Fibroblast of lung (primary cell): ENCODE measurements at regions not wholly inside any gene's neighbourhood (a gene's known extent, or its start where the extent isn't known, plus 50 kb on each side); places are given as distances from the start of the nearest gene placed in this dataset.

ENCODE experiments used
- DNase-seq, 2 donors: peaks; one replicate each; pipeline versions ENCODE4 v3.0.0 to v3.0.0-alpha.2; 2010; ENCODE audit warnings: low read depth in 2 of 2
- H2AFZ ChIP-seq: 2 replicates; pipeline ENCODE4 v1.5.1; 2012; ENCODE audit warnings: low read length, control low read depth, inconsistent platforms
- H3K27ac ChIP-seq: 2 replicates; pipeline ENCODE4 v1.5.1; 2011; ENCODE audit warnings: low read length, control low read depth; ENCODE audit not compliant: insufficient read depth
- H3K27me3 ChIP-seq: 2 replicates; pipeline ENCODE4 v1.5.1; 2011; ENCODE audit warnings: mild to moderate bottlenecking, low read length; ENCODE audit not compliant: control insufficient read depth, insufficient read depth
- H3K36me3 ChIP-seq: 2 replicates; pipeline ENCODE4 v1.5.1; 2011; ENCODE audit warnings: low read length; ENCODE audit not compliant: control insufficient read depth, insufficient read depth
- H3K4me1 ChIP-seq: 2 replicates; pipeline ENCODE4 v1.5.1; 2011; ENCODE audit warnings: low read length; ENCODE audit not compliant: control insufficient read depth, insufficient read depth; ENCODE audit errors: extremely low read depth
- H3K4me2 ChIP-seq: 2 replicates; pipeline ENCODE4 v1.5.1; 2011; ENCODE audit warnings: low read length, control low read depth; ENCODE audit not compliant: insufficient read depth; ENCODE audit errors: extremely low read depth
- H3K4me3 ChIP-seq, 4 experiments: fragments of 200-600 bp in 1 of 4; sonication (generic) in 1 of 4; replicated peaks in 1 of 4; 2 replicates each; pipeline ENCODE4 v1.5.1; 2011 to 2016; ENCODE audit warnings: low read length in 4 of 4, low read depth in 3 of 4, mild to moderate bottlenecking in 3 of 4, control low read depth in 2 of 4, inconsistent platforms in 1 of 4, mixed read lengths in 1 of 4; ENCODE audit not compliant: insufficient read depth in 1 of 4; ENCODE audit errors: control extremely low read depth in 1 of 4
- H3K79me2 ChIP-seq: 2 replicates; pipeline ENCODE4 v1.5.1; 2012; ENCODE audit warnings: mild to moderate bottlenecking, low read length, inconsistent platforms; ENCODE audit not compliant: control insufficient read depth, insufficient read depth
- H3K9ac ChIP-seq: 2 replicates; pipeline ENCODE4 v1.5.1; 2011; ENCODE audit warnings: mild to moderate bottlenecking, low read length, control low read depth; ENCODE audit not compliant: insufficient read depth
- H3K9me3 ChIP-seq: 2 replicates; pipeline ENCODE4 v1.5.1; 2012; ENCODE audit warnings: low read depth, low read length; ENCODE audit not compliant: control insufficient read depth, insufficient read depth
- H4K20me1 ChIP-seq: 2 replicates; pipeline ENCODE4 v1.5.1; 2011; ENCODE audit warnings: low read length; ENCODE audit not compliant: control insufficient read depth, insufficient read depth; ENCODE audit errors: extremely low read depth
- EZH2 ChIP-seq: IDR thresholded peaks from 2 replicates; pipeline ENCODE4 v1.5.1; 2012; ENCODE audit warnings: low read length, control low read depth, mild to moderate bottlenecking; ENCODE audit errors: missing control alignments
- TF ChIP-seq, protein P1 (sequence below), 2 donors: IDR thresholded peaks in 1 of 2; conservative IDR thresholded peaks in 1 of 2; 1 replicate in 1 of 2; 2 replicates in 1 of 2; pipeline ENCODE4 v1.5.1; 2011 to 2012; ENCODE audit warnings: low read length in 2 of 2, control low read depth in 1 of 2, inconsistent platforms in 1 of 2, low read depth in 1 of 2, mild to moderate bottlenecking in 1 of 2

DNA sequence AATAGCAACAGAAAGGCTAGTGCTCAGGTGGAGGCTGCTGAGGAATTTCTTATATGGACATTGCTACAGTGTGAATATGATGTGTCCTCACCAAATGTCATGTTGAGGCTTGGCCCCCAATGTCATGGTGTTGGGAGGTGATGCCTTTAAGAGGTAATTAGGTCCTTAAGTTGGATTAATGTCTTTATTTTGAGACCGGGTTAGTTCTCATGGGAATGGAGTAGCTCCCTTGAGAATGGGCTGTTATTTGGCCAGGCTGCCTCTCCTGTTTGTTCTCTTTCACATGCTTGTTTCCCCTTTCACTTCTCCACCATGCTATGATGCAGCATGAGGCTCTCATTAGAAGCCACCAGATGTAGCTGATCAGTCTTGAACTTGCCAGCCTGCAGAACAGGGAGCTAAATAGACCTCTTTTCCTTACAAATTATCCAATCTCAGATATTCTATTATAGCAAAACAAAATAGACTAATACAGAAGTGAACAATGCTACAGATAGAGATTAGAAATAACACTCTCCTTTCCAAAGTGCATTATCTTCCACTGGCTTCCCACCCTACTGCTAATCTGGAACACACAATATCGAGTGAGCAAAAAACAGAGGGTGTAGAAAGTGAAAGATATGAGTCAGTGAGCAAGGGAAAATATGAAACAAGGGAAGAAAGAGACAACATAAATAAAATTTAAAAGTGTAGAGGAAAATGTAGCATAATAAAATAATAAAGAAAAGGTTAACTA, 160.2 kb downstream of the NTMT2 start:
- Histone ChIP-seq H3K9ac (no peak overlapping the region), H3K27ac (no peak overlapping the region), H3K36me3 (no peaks in the 10 kb centered on the region), H3K27me3 (no peaks in the 10 kb centered on the region), H3K9me3 (no peaks in the 10 kb centered on the region), H3K4me3 (no peak overlapping the region), H3K79me2 (no peaks in the 10 kb centered on the region), H2AFZ (peak overlapping the region; percentile 39), H4K20me1 (no peaks in the 10 kb centered on the region), H3K4me1 (peaks cover 29% of the 10 kb centered on the region), H3K4me2 (no peak overlapping the region)
- DNase-seq: peak in 1 of 2 donors; percentile 4
- TF ChIP-seq EZH2: no peak
- TF ChIP-seq, protein P1, sequence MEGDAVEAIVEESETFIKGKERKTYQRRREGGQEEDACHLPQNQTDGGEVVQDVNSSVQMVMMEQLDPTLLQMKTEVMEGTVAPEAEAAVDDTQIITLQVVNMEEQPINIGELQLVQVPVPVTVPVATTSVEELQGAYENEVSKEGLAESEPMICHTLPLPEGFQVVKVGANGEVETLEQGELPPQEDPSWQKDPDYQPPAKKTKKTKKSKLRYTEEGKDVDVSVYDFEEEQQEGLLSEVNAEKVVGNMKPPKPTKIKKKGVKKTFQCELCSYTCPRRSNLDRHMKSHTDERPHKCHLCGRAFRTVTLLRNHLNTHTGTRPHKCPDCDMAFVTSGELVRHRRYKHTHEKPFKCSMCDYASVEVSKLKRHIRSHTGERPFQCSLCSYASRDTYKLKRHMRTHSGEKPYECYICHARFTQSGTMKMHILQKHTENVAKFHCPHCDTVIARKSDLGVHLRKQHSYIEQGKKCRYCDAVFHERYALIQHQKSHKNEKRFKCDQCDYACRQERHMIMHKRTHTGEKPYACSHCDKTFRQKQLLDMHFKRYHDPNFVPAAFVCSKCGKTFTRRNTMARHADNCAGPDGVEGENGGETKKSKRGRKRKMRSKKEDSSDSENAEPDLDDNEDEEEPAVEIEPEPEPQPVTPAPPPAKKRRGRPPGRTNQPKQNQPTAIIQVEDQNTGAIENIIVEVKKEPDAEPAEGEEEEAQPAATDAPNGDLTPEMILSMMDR (conservative IDR thresholded peaks at IDR 0.05 in 1 of 2, IDR thresholded peaks at IDR 0.05 in 1 of 2; ENCODE audit: low read depth in 1 of 2, low read length in 2 of 2): no peak

DNA sequence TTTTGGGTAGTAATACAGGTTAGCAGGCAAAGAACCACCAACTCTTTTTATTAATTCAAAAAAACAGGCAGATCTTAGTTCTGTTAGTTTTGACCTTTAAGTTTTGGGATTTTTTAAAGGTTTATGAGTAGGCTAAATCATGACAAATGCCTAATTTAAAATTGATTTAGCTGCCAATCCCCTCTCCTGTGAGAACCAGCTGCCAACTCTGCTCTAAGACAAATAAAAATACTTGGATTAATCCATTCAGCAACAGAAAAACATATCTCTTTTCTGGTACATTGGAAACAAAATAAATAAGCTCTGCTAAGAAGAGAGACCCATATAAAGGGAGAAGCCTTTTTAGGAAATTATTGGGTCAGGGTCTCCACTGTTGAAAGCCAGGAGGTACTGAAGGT, 160.8 kb downstream of the NTMT2 start:
- H2AFZ ChIP-seq: no peak overlapping the region
- DNase-seq: no peak
- H3K9ac ChIP-seq: no peak overlapping the region
- H3K4me3 ChIP-seq: no peak overlapping the region
- H3K9me3 ChIP-seq: no peaks in the 10 kb centered on the region
- H3K79me2 ChIP-seq: no peaks in the 10 kb centered on the region
- H3K4me2 ChIP-seq: no peak overlapping the region
- H3K27ac ChIP-seq: peak overlapping the region; percentile 85
- no peaks in the 10 kb centered on the region for H4K20me1 ChIP-seq
- no peak for TF ChIP-seq EZH2
- TF ChIP-seq, protein P1 (conservative IDR thresholded peaks at IDR 0.05 in 1 of 2, IDR thresholded peaks at IDR 0.05 in 1 of 2; ENCODE audit: low read depth in 1 of 2, low read length in 2 of 2): no peak
- H3K4me1 ChIP-seq: peaks cover 29% of the 10 kb centered on the region
- H3K36me3 ChIP-seq: no peaks in the 10 kb centered on the region
- H3K27me3 ChIP-seq: no peaks in the 10 kb centered on the region

DNA sequence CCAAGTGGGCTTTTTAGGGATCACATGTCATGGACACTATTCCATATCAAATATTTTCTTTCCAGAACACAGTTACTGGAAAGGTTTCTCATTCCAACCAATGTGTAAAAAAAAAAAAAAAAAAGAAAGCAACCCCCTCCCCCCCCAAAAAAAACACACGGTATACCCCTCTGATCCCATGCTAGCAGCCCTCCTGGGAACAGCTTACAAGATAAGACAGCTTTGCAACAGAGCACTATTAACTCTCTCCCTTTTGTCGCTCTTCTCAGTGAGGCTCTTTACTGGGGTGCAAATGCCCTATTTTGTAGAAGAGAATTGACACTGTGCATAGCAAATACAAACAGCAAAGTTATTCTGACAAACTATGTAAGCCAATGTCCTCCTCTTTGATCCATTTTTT, 161.2 kb downstream of the NTMT2 start:
- no peaks in the 10 kb centered on the region for H3K9me3 ChIP-seq
- no peak for TF ChIP-seq EZH2
- TF ChIP-seq, protein P1 (conservative IDR thresholded peaks at IDR 0.05 in 1 of 2, IDR thresholded peaks at IDR 0.05 in 1 of 2; ENCODE audit: low read depth in 1 of 2, low read length in 2 of 2): no peak
- H3K27ac ChIP-seq: peak overlapping the region; percentile 85
- H3K36me3 ChIP-seq: no peaks in the 10 kb centered on the region
- no peak overlapping the region for H3K4me3 ChIP-seq
- no peak overlapping the region for H2AFZ ChIP-seq
- peaks cover 29% of the 10 kb centered on the region for H3K4me1 ChIP-seq
- H3K79me2 ChIP-seq: no peaks in the 10 kb centered on the region
- no peak overlapping the region for H3K9ac ChIP-seq
- H3K27me3 ChIP-seq: no peaks in the 10 kb centered on the region
- no peaks in the 10 kb centered on the region for H4K20me1 ChIP-seq
- H3K4me2 ChIP-seq: no peak overlapping the region
- no peak for DNase-seq
